Skeletal muscle cell (primary cell): ENCODE measurements at regions not wholly inside any gene's neighbourhood (a gene's known extent, or its start where the extent isn't known, plus 50 kb on each side); places are given as distances from the start of the nearest gene placed in this dataset.
A peak's percentile ranks its signal among the peaks of the same experiment; 100 is the strongest.
"Not testable (repeated sequence)": the region's sequence is repeated elsewhere in the genome, so short reads cannot be mapped to it uniquely, and the experiment has no call there.

Source experiments
- DNase-seq: peaks from one replicate; pipeline ENCODE4 v3.0.0-alpha.2; 2010; ENCODE audit warnings: low read depth
- H3K4me3 ChIP-seq: 2 replicates; pipeline ENCODE4 v1.5.1; 2011; ENCODE audit warnings: low read depth, mild to moderate bottlenecking, control low read depth, low read length, moderate library complexity

GRCh38 chr14:55762595-55763232, 182.7 kb downstream of the KTN1 start:
- H3K4me3 ChIP-seq, result no peak overlapping the region
- no peak for DNase-seq

GRCh38 chr14:55764784-55765183, 184.8 kb downstream of the KTN1 start:
- no peak for DNase-seq
- H3K4me3 ChIP-seq, result no peak overlapping the region

- no peak overlapping the region for H3K4me3 ChIP-seq
- no peak for DNase-seq
These were observed 186.1 kb downstream of the KTN1 start for GRCh38 chr14:55766071-55766470.

- H3K4me3 ChIP-seq, result no peak overlapping the region
- DNase-seq, result no peak
These were observed 187.3 kb downstream of the KTN1 start for GRCh38 chr14:55767286-55767685.

- no peak for DNase-seq
- H3K4me3 ChIP-seq, result no peak overlapping the region
These were observed 189.9 kb downstream of the KTN1 start for GRCh38 chr14:55769877-55770276.

GRCh38 chr14:55771242-55771981, 191.4 kb downstream of the KTN1 start:
- DNase-seq, result no peak
- H3K4me3 ChIP-seq, result no peak overlapping the region

- no peak overlapping the region for H3K4me3 ChIP-seq
- no peak for DNase-seq
These were observed 192.5 kb downstream of the KTN1 start for GRCh38 chr14:55772486-55772885.

GRCh38 chr14:55773312-55773711, 193.3 kb downstream of the KTN1 start:
- DNase-seq, result no peak
- no peak overlapping the region for H3K4me3 ChIP-seq

GRCh38 chr14:55773984-55774545, 194.1 kb downstream of the KTN1 start:
- H3K4me3 ChIP-seq, result no peak overlapping the region
- no peak for DNase-seq

GRCh38 chr14:55777877-55778276, 197.9 kb downstream of the KTN1 start:
- DNase-seq, result no peak
- no peak overlapping the region for H3K4me3 ChIP-seq

- DNase-seq, result peak; percentile 58
- H3K4me3 ChIP-seq, result no peak overlapping the region
These were observed 200.3 kb downstream of the KTN1 start for GRCh38 chr14:55780156-55780946.

- H3K4me3 ChIP-seq, result no peak overlapping the region
- no peak for DNase-seq
These were observed 201.0 kb downstream of the KTN1 start for GRCh38 chr14:55781046-55781445.

GRCh38 chr14:55782166-55782565, 202.2 kb downstream of the KTN1 start:
- DNase-seq, result no peak
- no peak overlapping the region for H3K4me3 ChIP-seq

GRCh38 chr14:55789406-55789805, 209.4 kb downstream of the KTN1 start:
- DNase-seq, result no peak
- no peak overlapping the region for H3K4me3 ChIP-seq

GRCh38 chr14:55794655-55795595, 214.9 kb downstream of the KTN1 start:
- no peak for DNase-seq
- H3K4me3 ChIP-seq, result no peak overlapping the region

GRCh38 chr14:55796513-55796912, 216.5 kb downstream of the KTN1 start:
- H3K4me3 ChIP-seq, DNase-seq: not testable (repeated sequence)

GRCh38 chr14:55798406-55798805, 218.4 kb downstream of the KTN1 start:
- DNase-seq, result no peak
- no peak overlapping the region for H3K4me3 ChIP-seq

GRCh38 chr14:55799508-55800095, 219.6 kb downstream of the KTN1 start:
- H3K4me3 ChIP-seq, result no peak overlapping the region
- no peak for DNase-seq
